ENCODE measurements at regions not wholly inside any gene's neighbourhood (a gene's known extent, or its start where the extent isn't known, plus 50 kb on each side); places are given as distances from the start of the nearest gene placed in this dataset.

- DNase-seq (ENCODE audit: extremely low spot score): peak; percentile 57
- H3K27ac ChIP-seq (ENCODE audit: low read depth): no peak overlapping the region
- 24% methylated on average over 18 of the region's 18 CpGs for WGBS
Measured at GRCh38 chr2:234550511-234551107, 53.7 kb upstream of the ARL4C start.

GRCh38 chr2:234550056-234550455 is 53.2 kb upstream of the ARL4C start:
- DNase-seq (ENCODE audit: extremely low spot score): no peak
- 82% methylated on average over 7 of the region's 7 CpGs for whole genome bisulfite sequencing
- Histone ChIP-seq H3K27ac (ENCODE audit: low read depth) (no peak overlapping the region), H3K4me3 (ENCODE audit: low read depth, low read length) (no peak overlapping the region), H3K36me3 (ENCODE audit: insufficient read depth) (no peaks in the 10 kb centered on the region), H3K4me1 (ENCODE audit: insufficient read depth) (no peaks in the 10 kb centered on the region)

More at GRCh38 chr2:234550511-234551107, 53.7 kb upstream of the ARL4C start:
- H3K4me3 ChIP-seq (ENCODE audit: low read depth, low read length): no peak overlapping the region
- no peaks in the 10 kb centered on the region for H3K4me1 ChIP-seq (ENCODE audit: insufficient read depth)
- H3K36me3 ChIP-seq (ENCODE audit: insufficient read depth): no peaks in the 10 kb centered on the region

DNA sequence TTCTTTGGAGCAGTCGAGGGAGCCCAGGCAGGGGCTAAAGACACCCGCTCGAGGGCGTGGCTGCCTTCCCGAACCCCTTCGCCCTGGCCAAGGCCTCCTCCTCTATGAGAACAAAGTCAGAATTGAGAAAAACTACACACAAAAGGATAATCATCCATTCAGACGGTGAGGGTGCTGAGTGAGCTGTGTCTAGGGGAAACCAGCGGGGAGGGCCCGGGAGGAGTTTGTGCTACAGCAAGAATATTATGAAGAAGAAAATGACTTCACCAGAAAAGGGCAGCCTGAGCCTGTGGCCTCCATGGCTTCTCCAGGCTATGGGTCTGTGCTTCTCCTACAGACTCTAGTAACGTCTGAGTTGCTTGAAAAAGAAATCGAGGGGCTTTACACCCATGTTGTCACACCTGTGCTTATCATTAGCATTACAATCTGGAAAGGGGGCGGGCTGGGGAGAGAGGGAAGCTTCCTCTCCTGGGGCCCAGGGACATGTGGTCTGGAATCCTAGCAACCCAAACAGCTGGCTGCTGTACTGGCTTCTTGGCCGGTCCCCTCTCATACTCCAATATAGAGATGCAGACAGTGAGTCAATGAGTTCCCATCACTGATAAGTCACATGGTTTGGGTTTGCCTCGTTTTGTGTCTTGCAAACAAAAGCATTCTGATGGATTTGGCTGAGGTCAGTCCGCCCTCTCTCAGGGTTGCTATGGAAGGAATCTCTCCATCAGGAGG is 52.0 kb upstream of the ARL4C start:
- no peak overlapping the region for H3K27ac ChIP-seq (ENCODE audit: low read depth)
- WGBS: 61% methylated on average over 15 of the region's 15 CpGs
- DNase-seq (ENCODE audit: extremely low spot score): no peak
- no peaks in the 10 kb centered on the region for H3K4me1 ChIP-seq (ENCODE audit: insufficient read depth)
- H3K4me3 ChIP-seq (ENCODE audit: low read depth, low read length): no peak overlapping the region
- H3K36me3 ChIP-seq (ENCODE audit: insufficient read depth): no peaks in the 10 kb centered on the region

GRCh38 chr2:234546770-234547169 is 49.9 kb upstream of the ARL4C start:
- no peaks in the 10 kb centered on the region for H3K36me3 ChIP-seq (ENCODE audit: insufficient read depth)
- DNase-seq (ENCODE audit: extremely low spot score): no peak
- H3K4me3 ChIP-seq (ENCODE audit: low read depth, low read length): no peak overlapping the region
- WGBS: 91% methylated on average over 3 of the region's 3 CpGs
- no peak overlapping the region for H3K27ac ChIP-seq (ENCODE audit: low read depth)
- H3K4me1 ChIP-seq (ENCODE audit: insufficient read depth): no peaks in the 10 kb centered on the region
